Activated CD8-positive, alpha-beta memory T cell treated with anti-CD3 and anti-CD28 coated beads, Interleukin-2, amount 10 ng/mL, durations not matched to agents 7 days and 5 days (primary cell): ENCODE measurements at regions not wholly inside any gene's neighbourhood (a gene's known extent, or its start where the extent isn't known, plus 50 kb on each side); places are given as distances from the start of the nearest gene placed in this dataset.

Source experiments
- ATAC-seq: fragments of 150-1000 bp; cut with Tn5 transposase; one replicate; pipeline ENCODE4 v1.10.0; 2021; ENCODE audit warnings: moderate library complexity
- CTCF ChIA-PET: fragments of 350-600 bp; sonication (Branson Sonifier 250); formaldehyde crosslinking; loops from one replicate; lab custom pipeline; 2021; ENCODE audit warnings: antibody characterized with exemption; lab: Charles Lee
- DNase-seq: peaks from one replicate; pipeline ENCODE4 v3.0.0-alpha.2; 2020
- H3K27ac Mint-ChIP-seq: one replicate; pipeline ENCODE4 v1.8.0; 2021; ENCODE audit warnings: mild to moderate bottlenecking, mixed read lengths
- H3K27me3 Mint-ChIP-seq: one replicate; pipeline ENCODE4 v1.8.0; 2021; ENCODE audit warnings: mixed read lengths
- H3K36me3 Mint-ChIP-seq: one replicate; pipeline ENCODE4 v1.8.0; 2021; ENCODE audit warnings: mild to moderate bottlenecking, mixed read lengths
- H3K4me1 Mint-ChIP-seq: one replicate; pipeline ENCODE4 v1.8.0; 2021; ENCODE audit warnings: mixed read lengths
- H3K4me3 Mint-ChIP-seq: one replicate; pipeline ENCODE4 v1.8.0; 2021; ENCODE audit warnings: mild to moderate bottlenecking, moderate library complexity, mixed read lengths
- H3K9me3 Mint-ChIP-seq: one replicate; pipeline ENCODE4 v1.8.0; 2022; ENCODE audit warnings: low read depth, mixed read lengths

GRCh38 chr2:226077031-226077430 lies 677.5 kb downstream of the NYAP2 start:
- H3K36me3 Mint-ChIP-seq = no peaks in the 10 kb centered on the region
- no peaks in the 10 kb centered on the region for H3K27me3 Mint-ChIP-seq
- H3K9me3 Mint-ChIP-seq = no peaks in the 10 kb centered on the region
- no peak for ATAC-seq
- H3K27ac Mint-ChIP-seq = no peak overlapping the region
- CTCF ChIA-PET = no interaction called here
- H3K4me3 Mint-ChIP-seq = no peak overlapping the region
- no peak for DNase-seq
- H3K4me1 Mint-ChIP-seq = no peaks in the 10 kb centered on the region

GRCh38 chr2:226076529-226076928 lies 677.0 kb downstream of the NYAP2 start:
- Mint-ChIP-seq H3K9me3 (no peaks in the 10 kb centered on the region), H3K27ac (no peak overlapping the region), H3K4me1 (no peaks in the 10 kb centered on the region), H3K4me3 (no peak overlapping the region), H3K36me3 (no peaks in the 10 kb centered on the region), H3K27me3 (no peaks in the 10 kb centered on the region)
- ATAC-seq (no peak), DNase-seq (no peak)
- CTCF ChIA-PET = no interaction called here

GRCh38 chr2:226074391-226074790 lies 674.9 kb downstream of the NYAP2 start:
- H3K27me3 Mint-ChIP-seq = no peaks in the 10 kb centered on the region
- no peak for ATAC-seq
- no peak for DNase-seq
- H3K9me3 Mint-ChIP-seq = no peaks in the 10 kb centered on the region
- no peak overlapping the region for H3K4me3 Mint-ChIP-seq
- H3K36me3 Mint-ChIP-seq = no peaks in the 10 kb centered on the region
- H3K27ac Mint-ChIP-seq = no peak overlapping the region
- no peaks in the 10 kb centered on the region for H3K4me1 Mint-ChIP-seq
- CTCF ChIA-PET = no interaction called here

DNA sequence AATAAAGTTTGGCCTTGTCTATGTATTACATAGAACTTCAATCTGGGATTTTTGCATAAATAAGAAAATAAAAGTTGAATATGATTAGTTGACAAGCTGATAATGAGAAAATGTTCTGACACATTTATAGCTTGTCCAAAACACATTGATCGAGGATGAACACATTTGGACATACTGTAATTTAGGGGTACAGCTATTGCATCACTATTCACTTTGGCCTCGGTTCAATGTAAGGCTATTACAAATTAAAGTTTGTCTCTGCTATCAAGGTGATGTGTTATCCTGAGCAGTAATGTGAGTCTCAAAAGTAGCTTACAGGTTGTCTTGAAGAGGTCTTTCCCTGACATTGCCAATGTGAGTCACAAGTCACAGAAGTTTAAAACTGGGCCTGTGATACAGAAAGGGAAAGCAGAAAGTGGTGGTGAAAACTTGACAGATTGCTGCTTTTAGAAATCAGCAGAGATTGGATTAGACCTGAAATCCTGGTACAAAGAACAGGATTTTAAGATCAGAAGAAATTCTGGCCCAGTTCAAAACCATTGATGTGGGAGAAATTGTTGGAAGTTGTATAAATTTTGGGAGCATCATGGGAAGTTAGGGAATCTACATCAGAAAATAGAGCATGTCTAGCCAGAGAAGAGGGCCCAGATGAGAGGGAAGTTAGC lies 674.1 kb downstream of the NYAP2 start:
- Mint-ChIP-seq H3K27me3 (no peaks in the 10 kb centered on the region), H3K4me1 (no peaks in the 10 kb centered on the region), H3K27ac (no peak overlapping the region), H3K36me3 (no peaks in the 10 kb centered on the region), H3K9me3 (no peaks in the 10 kb centered on the region), H3K4me3 (no peak overlapping the region)
- ATAC-seq = no peak
- DNase-seq = no peak
- CTCF ChIA-PET = no interaction called here

GRCh38 chr2:226066873-226067272 lies 667.4 kb downstream of the NYAP2 start:
- CTCF ChIA-PET = no interaction called here
- no peaks in the 10 kb centered on the region for H3K9me3 Mint-ChIP-seq
- no peaks in the 10 kb centered on the region for H3K27me3 Mint-ChIP-seq
- H3K4me1 Mint-ChIP-seq = no peaks in the 10 kb centered on the region
- H3K4me3 Mint-ChIP-seq = no peak overlapping the region
- DNase-seq (no peak), ATAC-seq (no peak)
- no peak overlapping the region for H3K27ac Mint-ChIP-seq
- H3K36me3 Mint-ChIP-seq = no peaks in the 10 kb centered on the region

GRCh38 chr2:226066391-226066790 lies 666.9 kb downstream of the NYAP2 start:
- H3K36me3 Mint-ChIP-seq = no peaks in the 10 kb centered on the region
- no peak overlapping the region for H3K4me3 Mint-ChIP-seq
- H3K4me1 Mint-ChIP-seq = no peaks in the 10 kb centered on the region
- no peaks in the 10 kb centered on the region for H3K27me3 Mint-ChIP-seq
- CTCF ChIA-PET = no interaction called here
- H3K27ac Mint-ChIP-seq = no peak overlapping the region
- no peak for DNase-seq
- H3K9me3 Mint-ChIP-seq = no peaks in the 10 kb centered on the region
- no peak for ATAC-seq

GRCh38 chr2:226064932-226065570 lies 665.5 kb downstream of the NYAP2 start:
- Mint-ChIP-seq H3K36me3 (no peaks in the 10 kb centered on the region), H3K27ac (no peak overlapping the region), H3K9me3 (no peaks in the 10 kb centered on the region), H3K4me1 (no peaks in the 10 kb centered on the region), H3K4me3 (no peak overlapping the region), H3K27me3 (no peaks in the 10 kb centered on the region)
- no peak for DNase-seq
- CTCF ChIA-PET = no interaction called here
- no peak for ATAC-seq

- no peak for ATAC-seq
- Mint-ChIP-seq H3K4me1 (no peaks in the 10 kb centered on the region), H3K9me3 (no peaks in the 10 kb centered on the region), H3K36me3 (no peaks in the 10 kb centered on the region), H3K4me3 (no peak overlapping the region), H3K27ac (no peak overlapping the region), H3K27me3 (no peaks in the 10 kb centered on the region)
- CTCF ChIA-PET = no interaction called here
- no peak for DNase-seq
Measured at GRCh38 chr2:226063704-226064440, 664.4 kb downstream of the NYAP2 start.

DNA sequence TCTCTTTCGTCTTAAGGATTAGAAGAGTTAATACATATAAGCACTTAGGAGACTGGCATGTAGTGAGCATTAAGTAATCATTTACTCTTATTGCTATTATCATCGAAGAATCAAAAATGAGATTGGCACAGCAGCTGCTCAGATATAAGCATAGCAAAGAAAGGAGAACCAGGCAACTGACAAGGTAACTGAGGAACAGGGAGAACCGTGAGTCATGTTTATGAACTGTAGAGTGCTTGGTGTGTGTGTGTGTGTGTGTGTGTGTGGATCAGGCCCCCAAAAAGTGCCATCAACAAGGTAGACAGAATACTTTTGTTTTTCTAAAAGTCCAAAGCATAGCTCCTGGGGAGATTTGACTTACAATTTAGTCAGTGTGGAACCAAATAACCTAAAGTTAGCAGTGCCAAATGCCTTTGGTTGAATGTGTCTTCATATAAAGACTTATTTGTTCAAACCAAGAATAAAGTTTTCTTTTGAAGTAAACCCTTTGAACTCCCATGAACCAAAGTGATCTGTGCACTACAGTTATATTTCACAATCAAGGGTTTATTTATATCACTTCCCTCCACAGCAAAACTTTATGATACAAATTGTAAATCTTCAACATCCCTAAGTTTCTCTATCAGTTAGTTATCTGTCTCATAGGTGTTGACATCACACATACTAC lies 660.6 kb downstream of the NYAP2 start:
- Mint-ChIP-seq H3K4me3 (no peak overlapping the region), H3K9me3 (no peaks in the 10 kb centered on the region), H3K4me1 (no peaks in the 10 kb centered on the region), H3K27ac (no peak overlapping the region), H3K36me3 (no peaks in the 10 kb centered on the region), H3K27me3 (no peaks in the 10 kb centered on the region)
- DNase-seq (no peak), ATAC-seq (no peak)
- CTCF ChIA-PET = no interaction called here

DNA sequence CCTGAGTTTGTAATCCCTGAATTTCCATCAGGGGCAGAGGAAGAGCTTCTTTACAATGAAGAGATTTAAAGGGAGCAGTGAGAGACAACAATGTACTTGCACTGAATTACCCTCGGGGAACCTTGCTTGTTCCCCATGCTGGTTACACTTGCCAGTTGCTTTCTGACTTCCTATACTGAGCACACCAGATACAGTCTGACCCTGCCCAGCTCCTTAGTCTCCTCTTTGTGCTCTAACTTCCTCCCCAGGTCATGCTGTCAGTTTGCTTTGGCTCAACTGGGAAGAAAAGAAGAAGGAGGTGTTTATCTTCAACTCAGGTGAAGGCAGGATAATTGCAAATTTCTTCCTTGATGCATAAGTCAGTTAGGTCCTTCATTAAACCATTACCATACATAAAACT lies 658.4 kb downstream of the NYAP2 start:
- DNase-seq = no peak
- Mint-ChIP-seq H3K27ac (no peak overlapping the region), H3K4me1 (no peaks in the 10 kb centered on the region), H3K36me3 (no peaks in the 10 kb centered on the region), H3K4me3 (no peak overlapping the region), H3K27me3 (no peaks in the 10 kb centered on the region), H3K9me3 (no peaks in the 10 kb centered on the region)
- CTCF ChIA-PET = no interaction called here
- ATAC-seq = no peak

GRCh38 chr2:226057365-226057764 lies 657.9 kb downstream of the NYAP2 start:
- Mint-ChIP-seq H3K36me3 (no peaks in the 10 kb centered on the region), H3K4me3 (no peak overlapping the region), H3K4me1 (no peaks in the 10 kb centered on the region), H3K27me3 (no peaks in the 10 kb centered on the region), H3K27ac (no peak overlapping the region), H3K9me3 (no peaks in the 10 kb centered on the region)
- ATAC-seq (no peak), DNase-seq (no peak)
- CTCF ChIA-PET = no interaction called here

GRCh38 chr2:226052772-226053416 lies 653.4 kb downstream of the NYAP2 start:
- H3K27ac Mint-ChIP-seq = no peak overlapping the region
- no peaks in the 10 kb centered on the region for H3K36me3 Mint-ChIP-seq

GRCh38 chr2:226050822-226051221 lies 651.3 kb downstream of the NYAP2 start:
- Mint-ChIP-seq H3K36me3 (no peaks in the 10 kb centered on the region), H3K27me3 (no peaks in the 10 kb centered on the region), H3K4me1 (no peaks in the 10 kb centered on the region), H3K4me3 (no peak overlapping the region), H3K9me3 (no peaks in the 10 kb centered on the region), H3K27ac (no peak overlapping the region)
- CTCF ChIA-PET = no interaction called here
- ATAC-seq = no peak
- no peak for DNase-seq

More at GRCh38 chr2:226052772-226053416, 653.4 kb downstream of the NYAP2 start:
- no peaks in the 10 kb centered on the region for H3K27me3 Mint-ChIP-seq
- no peak for DNase-seq
- H3K4me1 Mint-ChIP-seq = no peaks in the 10 kb centered on the region
- no peak overlapping the region for H3K4me3 Mint-ChIP-seq
- ATAC-seq = no peak
- no peaks in the 10 kb centered on the region for H3K9me3 Mint-ChIP-seq
- CTCF ChIA-PET = no interaction called here
